Fibroblast of the conjunctiva (primary cell): ENCODE measurements at regions not wholly inside any gene's neighbourhood (a gene's known extent, or its start where the extent isn't known, plus 50 kb on each side); places are given as distances from the start of the nearest gene placed in this dataset.
"Not testable (repeated sequence)": the region's sequence is repeated elsewhere in the genome, so short reads cannot be mapped to it uniquely, and the experiment has no call there.

ENCODE experiments used
- DNase-seq: peaks from one replicate; pipeline ENCODE4 v3.0.0-alpha.2; 2010; ENCODE audit warnings: low read depth

DNA sequence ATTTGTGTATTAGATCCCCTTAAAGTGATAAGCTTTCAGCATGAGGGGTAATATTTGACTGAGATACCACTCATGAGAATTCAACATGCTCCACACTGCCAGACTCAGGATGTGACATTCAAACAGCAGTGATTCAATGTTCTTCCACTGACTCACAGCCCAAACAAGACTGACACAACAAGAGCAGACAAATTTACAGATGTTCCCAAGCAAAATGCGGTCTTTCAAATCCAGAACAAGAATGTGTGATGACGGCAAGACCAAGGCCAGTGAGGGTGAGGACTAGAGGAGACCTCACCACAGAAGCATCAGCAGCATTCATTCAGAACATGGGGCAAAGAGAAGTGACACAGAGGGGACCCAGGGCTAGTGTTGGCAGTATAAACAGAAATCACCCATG, 99.3 kb upstream of the GRIA3 start:
- DNase-seq: peak; percentile 9

DNA sequence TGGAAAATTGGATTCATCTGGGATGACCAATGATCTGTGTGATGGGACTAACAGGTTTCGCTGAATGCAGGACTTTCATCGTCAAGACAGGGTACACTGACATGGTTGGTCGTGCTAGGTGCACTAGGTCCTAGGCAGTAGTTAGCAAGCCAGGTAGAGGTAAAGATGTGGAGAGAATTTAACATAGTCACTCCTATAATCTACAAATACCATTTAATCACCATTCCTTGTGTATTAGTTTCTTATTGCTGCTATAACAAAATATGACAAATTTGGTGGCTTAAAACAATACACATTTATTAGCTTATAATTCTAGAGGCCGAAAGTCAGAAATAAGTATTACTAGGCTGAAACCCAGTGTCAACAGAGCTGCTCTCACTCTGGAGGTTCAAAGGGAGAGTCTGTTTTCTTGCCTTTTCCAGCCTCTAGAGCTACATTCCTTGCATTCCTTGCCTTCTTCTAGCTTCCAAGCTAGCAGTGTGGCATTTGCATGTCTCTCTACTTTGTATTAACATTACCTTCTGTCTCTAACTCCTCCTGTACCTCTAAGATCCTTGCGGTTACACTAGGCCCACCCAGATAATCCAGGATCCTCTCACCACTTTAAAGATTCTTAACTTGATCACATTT, 98.7 kb upstream of the GRIA3 start:
- no peak for DNase-seq

DNA sequence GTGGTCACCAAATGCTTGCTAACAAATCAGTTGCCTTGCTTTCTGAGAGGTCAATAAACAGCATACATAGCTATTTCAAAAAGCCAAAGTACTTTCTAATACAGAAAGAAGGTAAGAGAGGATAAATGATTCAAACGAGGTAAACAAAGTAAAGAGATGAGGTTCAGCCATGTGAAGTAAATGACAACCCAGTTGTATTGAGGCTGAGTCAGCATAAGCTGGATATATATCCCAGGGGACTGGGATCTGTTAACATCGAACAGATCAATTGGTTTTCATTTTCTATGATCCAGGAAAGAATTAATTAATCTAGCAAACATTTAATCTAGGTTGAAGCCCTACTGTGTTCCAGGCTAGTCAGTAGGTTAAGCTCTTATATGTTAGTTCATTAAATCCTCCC, 97.3 kb upstream of the GRIA3 start:
- no peak for DNase-seq

DNA sequence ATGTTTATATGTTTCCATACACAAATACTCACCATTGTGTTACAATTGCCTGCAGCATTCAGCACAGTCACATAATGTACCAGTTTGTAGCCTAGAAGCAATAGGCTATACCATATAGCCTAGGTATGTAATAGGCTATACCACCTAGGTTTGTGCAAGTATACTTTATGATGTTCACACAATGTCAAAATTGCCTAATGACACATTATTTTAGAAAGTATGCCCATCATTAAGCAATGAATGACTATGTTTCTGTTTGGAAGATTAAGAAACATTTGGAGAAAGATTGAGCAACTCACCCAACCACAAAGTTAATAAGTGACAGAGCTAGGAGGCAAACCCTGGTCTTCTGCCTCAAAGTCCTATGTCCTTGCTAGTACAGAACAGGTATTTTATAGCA, 96.8 kb upstream of the GRIA3 start:
- no peak for DNase-seq

DNA sequence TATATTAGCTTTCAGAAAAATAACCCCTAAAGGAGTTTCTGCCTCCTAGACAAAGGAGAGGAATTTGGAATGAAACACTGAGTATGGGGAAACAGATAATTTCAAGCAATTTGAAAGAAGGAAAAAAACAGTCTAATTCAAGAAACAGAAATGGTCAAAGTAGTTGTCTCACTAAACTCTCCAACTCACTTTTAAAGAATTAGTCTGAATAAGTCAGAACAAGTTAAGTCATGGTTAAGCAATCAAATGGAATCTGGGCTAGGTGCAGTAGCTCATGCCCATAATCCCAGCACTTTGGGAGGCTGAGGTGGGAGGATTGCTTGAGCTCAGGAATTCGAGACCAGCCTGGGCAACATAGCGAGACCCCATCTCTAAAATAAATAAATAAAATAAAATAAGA, 95.7 kb upstream of the GRIA3 start:
- no peak for DNase-seq

DNA sequence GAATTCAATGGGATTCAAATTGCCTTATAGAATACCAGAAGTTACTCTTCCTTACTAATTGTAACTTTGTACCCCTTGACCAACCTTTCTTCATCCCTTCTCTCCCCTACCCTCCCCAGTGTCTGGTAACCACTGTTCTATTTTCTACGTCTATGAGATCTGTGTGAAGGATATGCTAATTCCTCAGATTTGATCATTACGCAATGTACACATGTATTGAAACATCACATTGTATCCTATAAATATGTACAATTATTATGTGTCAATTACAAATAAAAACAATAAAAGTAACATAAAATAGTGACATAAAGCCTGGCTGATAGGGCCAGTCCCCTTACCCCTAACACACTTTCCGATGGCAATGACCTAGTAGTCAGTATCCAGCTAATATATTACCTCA, 95.1 kb upstream of the GRIA3 start:
- DNase-seq: no peak

DNA sequence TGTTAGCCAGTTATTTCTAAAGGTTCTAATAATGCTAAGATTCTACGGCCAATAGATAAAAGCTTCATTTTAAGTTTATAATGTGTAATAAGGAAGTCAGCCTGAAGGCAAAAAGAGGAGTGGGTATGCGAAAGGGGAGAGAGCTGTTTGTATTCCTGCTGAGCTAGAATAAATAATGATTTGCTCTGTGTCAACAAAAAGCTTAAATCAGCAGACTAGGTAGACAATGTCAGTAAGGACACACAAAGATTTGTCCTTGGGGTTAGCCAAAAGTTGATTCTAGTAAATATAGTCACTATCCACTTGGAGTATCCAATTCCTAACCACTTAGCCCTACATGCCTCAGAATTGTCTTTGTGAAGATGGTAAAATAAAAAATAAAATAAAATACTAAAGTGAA, 90.3 kb upstream of the GRIA3 start:
- DNase-seq: no peak

DNA sequence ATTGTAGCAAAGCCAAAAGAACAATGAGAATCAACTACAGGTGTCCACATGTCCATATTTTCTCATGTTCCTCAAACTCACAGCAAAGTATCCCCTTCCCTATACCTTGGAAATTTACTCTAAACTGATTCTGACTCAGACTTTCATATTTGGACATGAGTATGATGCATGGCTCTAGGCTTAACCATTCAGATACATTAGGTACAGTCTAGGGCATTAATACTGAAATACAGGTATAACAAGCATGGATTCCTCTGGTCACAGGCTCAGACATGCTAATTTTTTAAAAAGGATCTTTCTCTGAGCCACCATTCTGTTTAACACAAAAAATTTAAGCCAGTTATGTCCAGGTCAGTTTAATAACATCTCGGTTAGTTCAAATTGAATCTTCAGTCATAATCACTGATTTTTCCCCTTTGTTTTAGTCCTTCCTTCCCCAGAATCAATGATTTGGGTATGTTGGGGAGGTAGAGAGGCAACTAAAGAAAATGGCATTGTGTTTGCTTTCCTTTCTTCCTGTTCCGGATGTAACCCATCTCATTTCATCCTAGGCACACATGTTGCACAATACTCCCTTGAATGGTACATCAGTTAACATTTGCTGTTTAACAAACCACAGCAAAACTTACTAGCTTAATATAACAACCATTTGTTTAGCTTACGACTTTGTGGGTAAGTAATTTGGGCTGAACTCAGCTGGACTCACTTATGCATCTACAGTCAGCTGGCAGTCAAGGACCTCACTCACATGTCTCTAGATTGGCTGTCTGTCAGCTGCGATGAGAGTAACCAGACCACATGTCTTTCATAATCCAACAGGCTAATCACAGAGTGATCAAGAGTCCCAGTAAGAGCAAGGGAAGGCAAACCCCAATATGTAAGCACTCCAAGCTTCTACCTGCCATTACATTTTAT, 75.3 kb upstream of the GRIA3 start:
- no peak for DNase-seq

DNA sequence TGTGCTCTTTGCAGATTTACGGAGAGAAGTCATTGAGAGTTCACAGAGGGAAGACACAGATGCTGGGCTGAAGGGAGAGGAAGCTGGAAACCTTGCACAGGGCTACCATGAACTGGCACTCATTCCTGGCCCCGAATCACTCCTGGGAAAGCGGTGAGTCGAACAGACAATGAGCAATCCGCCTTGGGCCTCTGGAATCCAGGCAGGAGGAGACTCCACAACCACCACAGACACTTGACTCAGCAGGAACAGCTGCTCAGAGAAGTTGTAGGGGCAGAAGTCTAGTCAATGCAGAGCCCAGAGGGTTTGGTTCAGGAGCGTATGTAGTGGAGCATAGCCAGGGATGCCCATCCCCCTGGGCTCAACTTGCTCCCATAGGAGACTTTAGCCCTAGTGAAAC, 62.8 kb upstream of the GRIA3 start:
- DNase-seq: no peak

DNA sequence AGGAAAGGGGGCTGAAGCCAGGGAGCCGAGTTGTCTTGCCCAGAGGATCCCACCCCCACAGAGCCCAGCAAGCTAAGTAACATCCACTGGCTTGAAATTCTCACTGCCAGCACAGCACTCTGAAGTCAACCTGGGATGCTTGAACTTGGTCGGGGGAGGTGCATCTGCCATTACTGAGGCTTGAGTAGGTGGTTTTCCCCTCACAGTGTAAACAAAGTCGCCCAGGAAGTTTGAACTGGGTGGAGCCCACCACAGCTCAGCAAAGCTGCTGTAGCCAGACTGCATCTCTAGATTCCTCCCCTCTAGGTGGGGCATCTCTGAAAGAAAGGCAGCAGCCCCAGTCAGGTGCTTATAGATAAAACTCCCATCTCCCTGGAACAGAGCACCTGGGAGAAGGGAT, 54.3 kb upstream of the GRIA3 start:
- not testable (repeated sequence) for DNase-seq
